ENCODE measurements at regions not wholly inside any gene's neighbourhood (a gene's known extent, or its start where the extent isn't known, plus 50 kb on each side); places are given as distances from the start of the nearest gene placed in this dataset.

DNA sequence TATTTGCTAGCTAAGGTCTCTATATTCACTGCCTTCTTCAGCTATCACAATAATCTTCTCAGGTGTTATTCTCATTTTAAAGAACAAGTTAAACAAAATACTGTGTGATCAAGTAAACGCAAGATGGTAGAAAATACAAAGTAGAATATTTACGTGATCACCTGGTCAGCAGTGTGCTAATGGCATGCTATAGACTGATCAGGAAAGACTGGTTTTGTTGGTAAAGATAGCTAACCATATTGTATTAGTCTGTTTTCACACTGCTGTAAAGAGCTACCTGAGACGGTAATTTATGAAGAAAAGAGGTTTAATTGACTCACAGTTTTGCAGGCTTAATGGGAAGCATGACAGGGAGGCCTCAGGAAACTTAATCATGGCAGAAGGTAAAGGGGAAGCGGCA lies 50.4 kb downstream of the ZBTB38 start:
- H3K27me3 ChIP-seq (ENCODE audit: insufficient read depth, low read depth, severe bottlenecking) = no peaks in the 10 kb centered on the region
- no peak for DNase-seq
- no peaks in the 10 kb centered on the region for H3K9me3 ChIP-seq (ENCODE audit: severe bottlenecking)
- H3K27ac ChIP-seq = no peak overlapping the region
- peaks cover 15% of the 10 kb centered on the region for H3K36me3 ChIP-seq
- H3K4me3 ChIP-seq (ENCODE audit: low read depth, low read length) = no peak overlapping the region
- TF ChIP-seq CTCF (IDR thresholded peaks at IDR 0.05; ENCODE audit: low read depth, low read length) = no peak

GRCh38 chr3:141419946-141420345 lies 51.6 kb downstream of the ZBTB38 start:
- no peak for DNase-seq
- Histone ChIP-seq H3K9me3 (ENCODE audit: severe bottlenecking) (no peaks in the 10 kb centered on the region), H3K27me3 (ENCODE audit: insufficient read depth, low read depth, severe bottlenecking) (no peaks in the 10 kb centered on the region), H3K4me3 (ENCODE audit: low read depth, low read length) (no peak overlapping the region), H3K27ac (no peak overlapping the region), H3K36me3 (peaks cover 3% of the 10 kb centered on the region)
- TF ChIP-seq CTCF (IDR thresholded peaks at IDR 0.05; ENCODE audit: low read depth, low read length) = no peak

- Histone ChIP-seq H3K9me3 (ENCODE audit: severe bottlenecking) (no peaks in the 10 kb centered on the region), H3K4me3 (ENCODE audit: low read depth, low read length) (no peak overlapping the region), H3K36me3 (no peaks in the 10 kb centered on the region; the same call in 1 of the 2 replicates), H3K27ac (no peak overlapping the region), H3K27me3 (ENCODE audit: insufficient read depth, low read depth, severe bottlenecking) (no peaks in the 10 kb centered on the region)
- TF ChIP-seq CTCF (IDR thresholded peaks at IDR 0.05; ENCODE audit: low read depth, low read length) = no peak
- DNase-seq = no peak
These were observed 52.9 kb downstream of the ZBTB38 start for GRCh38 chr3:141421186-141421585.

DNA sequence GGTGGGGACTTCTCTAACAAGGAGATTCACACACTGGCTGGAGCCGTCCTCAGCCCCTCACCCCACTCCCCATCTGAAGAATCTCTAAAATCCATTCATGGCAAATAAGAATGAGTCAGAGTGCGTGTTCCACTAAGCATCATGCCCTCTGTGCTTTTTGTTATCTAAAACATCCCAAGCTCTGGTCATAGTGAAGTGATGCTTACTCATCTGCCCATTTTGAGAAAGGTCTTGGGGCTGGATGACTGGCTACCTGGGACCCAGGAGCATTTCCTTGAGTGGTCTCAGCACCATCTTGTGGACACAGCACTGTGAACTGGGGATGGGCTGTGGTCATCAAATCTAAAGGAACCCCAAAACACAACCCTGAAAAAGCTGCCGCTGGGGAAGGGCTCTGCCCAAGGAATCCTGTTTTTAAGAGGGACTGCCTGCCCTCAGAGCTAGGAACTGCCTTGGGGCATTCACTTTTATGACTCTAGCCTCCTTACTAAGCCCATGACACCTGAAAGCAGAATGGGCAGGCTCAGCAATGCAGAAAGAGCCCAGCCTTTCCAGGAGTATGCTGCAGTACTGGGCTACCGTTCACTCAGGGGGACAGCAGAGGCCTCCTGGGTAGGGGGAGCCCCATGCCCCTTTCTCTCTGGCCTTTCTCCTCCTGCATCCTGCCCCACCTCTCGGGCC lies 53.5 kb downstream of the ZBTB38 start:
- TF ChIP-seq CTCF (IDR thresholded peaks at IDR 0.05; ENCODE audit: low read depth, low read length) = no peak
- DNase-seq = no peak
- no peaks in the 10 kb centered on the region for H3K27me3 ChIP-seq (ENCODE audit: insufficient read depth, low read depth, severe bottlenecking)
- no peaks in the 10 kb centered on the region; the same call in 1 of the 2 replicates for H3K36me3 ChIP-seq
- H3K27ac ChIP-seq = no peak overlapping the region
- H3K9me3 ChIP-seq (ENCODE audit: severe bottlenecking) = no peaks in the 10 kb centered on the region
- H3K4me3 ChIP-seq (ENCODE audit: low read depth, low read length) = no peak overlapping the region

- Histone ChIP-seq H3K36me3 (peaks cover 3% of the 10 kb centered on the region), H3K9me3 (ENCODE audit: severe bottlenecking) (no peaks in the 10 kb centered on the region), H3K27ac (no peak overlapping the region), H3K27me3 (ENCODE audit: insufficient read depth, low read depth, severe bottlenecking) (no peaks in the 10 kb centered on the region), H3K4me3 (ENCODE audit: low read depth, low read length) (no peak overlapping the region)
- no peak for DNase-seq
- TF ChIP-seq CTCF (IDR thresholded peaks at IDR 0.05; ENCODE audit: low read depth, low read length) = no peak
These were observed 54.8 kb downstream of the ZBTB38 start for GRCh38 chr3:141422961-141423582.

Data from WERI-Rb-1 (cell line).